ENCODE measurements at regions not wholly inside any gene's neighbourhood (a gene's known extent, or its start where the extent isn't known, plus 50 kb on each side); places are given as distances from the start of the nearest gene placed in this dataset.
A peak's percentile ranks its signal among the peaks of the same experiment; 100 is the strongest.

GRCh38 chr10:69716711-69717560 is 84.8 kb upstream of the COL13A1 start:
- peak; percentile 45 for DNase-seq (ENCODE audit: low read depth)

GRCh38 chr10:69718951-69719350 is 82.8 kb upstream of the COL13A1 start:
- DNase-seq (ENCODE audit: low read depth) = no peak

- DNase-seq (ENCODE audit: low read depth) = no peak
These were observed 79.9 kb upstream of the COL13A1 start for GRCh38 chr10:69721690-69722310.

- no peak for DNase-seq (ENCODE audit: low read depth)
These were observed 78.1 kb upstream of the COL13A1 start for GRCh38 chr10:69723653-69724052.

- no peak for DNase-seq (ENCODE audit: low read depth)
These were observed 74.9 kb upstream of the COL13A1 start for GRCh38 chr10:69726850-69727249.

- DNase-seq (ENCODE audit: low read depth) = no peak
These were observed 73.3 kb upstream of the COL13A1 start for GRCh38 chr10:69728335-69728870.

- DNase-seq (ENCODE audit: low read depth) = no peak
These were observed 72.2 kb upstream of the COL13A1 start for GRCh38 chr10:69729326-69730048.

GRCh38 chr10:69730251-69731156 is 71.2 kb upstream of the COL13A1 start:
- no peak for DNase-seq (ENCODE audit: low read depth)

- DNase-seq (ENCODE audit: low read depth) = no peak
These were observed 70.5 kb upstream of the COL13A1 start for GRCh38 chr10:69731184-69731583.

GRCh38 chr10:69731698-69732097 is 70.0 kb upstream of the COL13A1 start:
- DNase-seq (ENCODE audit: low read depth) = no peak

- no peak for DNase-seq (ENCODE audit: low read depth)
These were observed 69.4 kb upstream of the COL13A1 start for GRCh38 chr10:69732147-69732825.

- DNase-seq (ENCODE audit: low read depth) = no peak
These were observed 68.9 kb upstream of the COL13A1 start for GRCh38 chr10:69732826-69733150.

- DNase-seq (ENCODE audit: low read depth) = no peak
These were observed 67.9 kb upstream of the COL13A1 start for GRCh38 chr10:69733791-69734261.

GRCh38 chr10:69734416-69734796 is 67.3 kb upstream of the COL13A1 start:
- no peak for DNase-seq (ENCODE audit: low read depth)

GRCh38 chr10:69734797-69735468 is 66.8 kb upstream of the COL13A1 start:
- DNase-seq (ENCODE audit: low read depth) = no peak

GRCh38 chr10:69736886-69737641 is 64.6 kb upstream of the COL13A1 start:
- DNase-seq (ENCODE audit: low read depth) = no peak

GRCh38 chr10:69738071-69738470 is 63.6 kb upstream of the COL13A1 start:
- no peak for DNase-seq (ENCODE audit: low read depth)

GRCh38 chr10:69738858-69739435 is 62.8 kb upstream of the COL13A1 start:
- DNase-seq (ENCODE audit: low read depth) = no peak

- DNase-seq (ENCODE audit: low read depth) = no peak
These were observed 62.1 kb upstream of the COL13A1 start for GRCh38 chr10:69739634-69740033.
